VCaP (cell line): ENCODE measurements at regions not wholly inside any gene's neighbourhood (a gene's known extent, or its start where the extent isn't known, plus 50 kb on each side); places are given as distances from the start of the nearest gene placed in this dataset.

Experiments
- H3K27ac ChIP-seq: fragments of 450-650 bp; 2 replicates; pipeline ENCODE4 v1.5.1; 2017
- TF ChIP-seq, protein P1 (sequence below): fragments of 450-650 bp; conservative IDR thresholded peaks from 2 replicates; pipeline ENCODE4 v1.5.1; 2017; ENCODE audit warnings: mild to moderate bottlenecking, moderate library complexity

DNA sequence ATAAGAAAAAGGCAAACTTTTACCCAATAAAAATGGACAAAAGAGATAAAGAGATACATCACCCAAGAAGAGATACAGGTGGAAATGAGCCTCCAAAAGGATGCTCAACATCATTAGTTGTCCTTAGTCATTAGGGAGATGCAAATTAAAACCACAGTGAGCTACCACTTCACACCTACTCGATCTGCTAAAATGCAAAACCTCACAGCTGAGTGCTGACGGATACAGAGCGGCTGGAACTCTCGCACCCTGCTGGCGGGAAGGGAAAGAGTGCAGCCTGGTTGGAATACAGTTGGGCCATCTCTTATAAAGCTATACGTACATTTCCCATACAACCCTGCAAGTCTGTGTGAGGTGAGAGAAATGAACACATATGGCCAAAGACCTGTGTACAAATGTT, 78.5 kb upstream of the PRR20G start:
- H3K27ac ChIP-seq: no peak overlapping the region
- TF ChIP-seq, protein P1, sequence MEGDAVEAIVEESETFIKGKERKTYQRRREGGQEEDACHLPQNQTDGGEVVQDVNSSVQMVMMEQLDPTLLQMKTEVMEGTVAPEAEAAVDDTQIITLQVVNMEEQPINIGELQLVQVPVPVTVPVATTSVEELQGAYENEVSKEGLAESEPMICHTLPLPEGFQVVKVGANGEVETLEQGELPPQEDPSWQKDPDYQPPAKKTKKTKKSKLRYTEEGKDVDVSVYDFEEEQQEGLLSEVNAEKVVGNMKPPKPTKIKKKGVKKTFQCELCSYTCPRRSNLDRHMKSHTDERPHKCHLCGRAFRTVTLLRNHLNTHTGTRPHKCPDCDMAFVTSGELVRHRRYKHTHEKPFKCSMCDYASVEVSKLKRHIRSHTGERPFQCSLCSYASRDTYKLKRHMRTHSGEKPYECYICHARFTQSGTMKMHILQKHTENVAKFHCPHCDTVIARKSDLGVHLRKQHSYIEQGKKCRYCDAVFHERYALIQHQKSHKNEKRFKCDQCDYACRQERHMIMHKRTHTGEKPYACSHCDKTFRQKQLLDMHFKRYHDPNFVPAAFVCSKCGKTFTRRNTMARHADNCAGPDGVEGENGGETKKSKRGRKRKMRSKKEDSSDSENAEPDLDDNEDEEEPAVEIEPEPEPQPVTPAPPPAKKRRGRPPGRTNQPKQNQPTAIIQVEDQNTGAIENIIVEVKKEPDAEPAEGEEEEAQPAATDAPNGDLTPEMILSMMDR: no peak

DNA sequence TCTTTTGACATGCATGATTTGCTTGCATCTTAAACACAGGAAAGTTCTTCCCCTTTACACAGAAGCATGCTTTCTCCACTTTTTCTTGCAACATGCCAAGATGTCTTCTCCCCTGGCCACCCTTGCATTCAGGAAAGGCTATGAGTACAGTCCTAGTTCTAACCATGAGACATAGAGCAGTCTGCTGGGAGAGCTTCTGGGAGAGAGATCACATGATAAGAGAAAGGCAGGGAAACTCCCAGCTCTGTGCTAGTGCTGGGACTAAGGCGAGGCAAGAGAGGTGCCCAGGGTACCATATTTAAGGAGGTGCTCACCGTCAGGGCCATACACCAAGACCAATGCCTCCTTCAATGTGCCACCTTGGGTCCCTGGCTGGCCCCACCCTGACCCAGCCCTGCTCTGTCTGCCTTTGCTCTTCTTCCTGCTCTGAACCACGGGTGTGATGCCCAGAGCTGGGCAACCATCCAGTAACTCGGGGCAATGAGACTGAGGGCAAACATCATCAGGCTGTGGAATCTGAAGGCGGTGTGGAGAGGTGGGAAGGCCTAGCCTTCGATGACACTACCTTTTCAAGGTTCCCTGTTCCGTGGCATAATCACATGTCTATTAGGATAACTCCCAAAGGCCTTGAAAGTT, 77.4 kb upstream of the PRR20G start:
- TF ChIP-seq, protein P1: no peak
- no peak overlapping the region for H3K27ac ChIP-seq

DNA sequence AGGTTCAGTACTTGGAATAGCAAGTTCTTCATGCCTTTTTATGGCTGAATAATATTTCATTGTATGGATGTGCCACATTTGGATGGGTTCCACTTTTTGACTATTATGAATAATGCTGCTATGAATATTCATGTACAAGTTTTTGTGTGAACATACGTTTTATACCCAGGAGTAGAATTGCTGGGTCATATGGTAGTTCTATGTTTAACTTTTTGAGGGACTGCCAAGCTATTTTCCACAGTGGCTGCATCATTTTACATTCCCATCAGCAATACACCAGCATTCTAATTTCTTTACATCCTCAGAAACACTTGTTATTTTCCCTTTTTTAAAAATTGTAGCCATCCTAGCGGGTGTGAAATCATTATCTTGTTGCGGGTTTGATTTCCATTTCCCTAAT, 76.0 kb upstream of the PRR20G start:
- TF ChIP-seq, protein P1: no peak
- no peak overlapping the region for H3K27ac ChIP-seq

DNA sequence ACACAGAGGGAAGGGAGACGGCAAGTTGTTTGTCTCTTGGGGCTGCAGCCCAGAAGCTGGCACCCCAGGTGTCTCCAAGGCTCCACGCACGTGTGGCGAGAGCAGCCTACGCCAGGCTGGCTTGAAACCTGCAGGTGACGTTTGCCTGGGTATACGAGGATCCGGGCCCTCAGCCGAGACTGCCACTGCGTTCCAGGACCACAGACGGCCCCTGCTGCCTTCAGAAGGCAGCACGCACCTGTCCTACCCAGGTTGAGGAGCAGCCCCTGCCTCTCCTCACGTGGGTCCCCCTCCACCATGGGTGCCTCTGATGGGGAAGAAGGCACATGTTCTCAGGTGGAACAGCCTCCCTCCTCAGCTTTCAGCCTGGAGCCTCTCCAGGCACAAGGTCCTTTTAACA, 75.3 kb upstream of the PRR20G start:
- H3K27ac ChIP-seq: no peak overlapping the region
- TF ChIP-seq, protein P1: no peak

DNA sequence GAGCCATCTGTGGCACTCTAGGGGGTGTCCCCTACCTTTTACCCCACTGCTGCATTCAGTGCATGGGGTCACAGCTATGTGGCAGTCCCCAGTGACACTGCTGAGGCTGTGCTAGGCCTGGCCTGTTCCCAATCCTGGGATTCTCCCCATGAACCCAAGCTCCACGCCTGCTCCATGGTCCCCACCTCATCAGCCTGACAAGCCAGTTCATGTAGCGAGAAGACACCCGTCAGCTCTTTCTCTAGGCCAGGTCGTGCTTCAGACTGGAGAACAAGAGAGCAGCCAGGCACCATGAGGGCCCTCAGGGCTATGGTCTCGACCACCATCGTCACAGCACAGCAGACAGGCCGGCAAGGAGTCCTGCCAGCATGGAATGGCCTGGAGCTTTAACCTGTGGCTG, 72.8 kb upstream of the PRR20G start:
- TF ChIP-seq, protein P1: no peak
- H3K27ac ChIP-seq: no peak overlapping the region

DNA sequence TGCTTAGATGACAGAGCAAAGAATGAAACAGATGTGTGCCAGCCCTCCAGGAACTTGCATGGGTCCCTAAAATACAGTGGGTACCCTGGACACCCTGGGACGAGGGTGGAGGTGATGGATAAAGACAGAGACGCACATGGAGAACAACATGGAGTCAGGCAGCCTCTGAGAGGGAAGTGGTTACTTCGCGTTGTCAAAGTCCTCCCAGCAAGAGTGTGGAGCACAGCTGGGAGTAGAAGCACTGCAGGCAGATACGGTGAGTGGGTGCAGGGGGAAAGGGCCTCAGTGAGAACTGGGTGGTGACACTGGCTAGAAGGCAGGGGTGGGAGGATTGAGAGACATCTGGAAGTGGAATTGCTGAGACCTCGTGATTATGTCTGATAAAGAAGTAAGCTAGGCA, 70.8 kb upstream of the PRR20G start:
- TF ChIP-seq, protein P1: no peak
- no peak overlapping the region for H3K27ac ChIP-seq

DNA sequence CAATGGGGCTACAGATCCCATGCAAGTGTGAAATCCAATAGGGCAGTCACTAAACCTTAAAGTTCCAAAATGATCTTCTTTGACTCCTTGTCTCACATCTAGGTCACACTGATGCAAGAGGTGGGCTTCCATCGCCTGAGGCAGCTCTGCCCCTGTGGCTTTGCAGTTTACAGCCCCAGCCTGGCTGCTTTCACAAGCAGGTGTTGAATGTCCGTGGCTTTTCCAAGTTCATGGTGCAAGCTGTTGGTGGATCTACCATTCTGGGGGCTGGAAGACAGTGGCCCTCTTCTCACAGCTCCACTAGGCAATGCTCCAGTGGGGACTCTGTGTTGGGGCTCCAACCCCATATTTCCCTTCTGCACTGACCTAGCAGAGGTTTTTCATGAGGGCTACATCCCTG, 68.5 kb upstream of the PRR20G start:
- no peak overlapping the region for H3K27ac ChIP-seq
- TF ChIP-seq, protein P1: no peak
